ENCODE measurements at regions not wholly inside any gene's neighbourhood (a gene's known extent, or its start where the extent isn't known, plus 50 kb on each side); places are given as distances from the start of the nearest gene placed in this dataset.

GRCh38 chr4:12791536-12791935 lies 692.6 kb downstream of the RAB28 start:
- no peak for DNase-seq

- no peak for DNase-seq
These were observed 696.9 kb downstream of the RAB28 start for GRCh38 chr4:12787261-12787660.

DNA sequence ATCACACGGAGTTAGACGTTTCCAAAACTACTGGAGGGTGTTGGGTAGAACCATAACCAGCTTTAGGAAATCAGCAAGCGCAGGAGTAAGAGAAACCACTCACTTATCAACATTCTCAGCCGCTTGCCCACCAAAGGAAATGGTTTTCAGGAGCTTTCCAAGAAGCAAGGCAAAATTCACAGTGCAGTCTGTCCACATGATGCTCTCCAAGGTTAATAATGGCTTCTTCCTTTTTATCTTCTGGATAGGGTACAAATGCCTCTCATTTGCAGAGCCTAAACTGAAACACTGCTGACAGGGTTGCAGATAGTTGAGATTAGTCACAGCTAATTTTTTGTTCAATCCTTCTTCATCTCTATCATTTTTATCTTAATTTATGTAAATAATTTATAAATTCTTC lies 705.4 kb downstream of the RAB28 start:
- no peak for DNase-seq

GRCh38 chr4:12778191-12778590 lies 705.9 kb downstream of the RAB28 start:
- DNase-seq, result no peak

- no peak for DNase-seq
These were observed 713.8 kb downstream of the RAB28 start for GRCh38 chr4:12770351-12770750.

GRCh38 chr4:12761694-12762093 lies 722.4 kb downstream of the RAB28 start:
- DNase-seq, result no peak

- DNase-seq, result no peak
These were observed 737.0 kb downstream of the RAB28 start for GRCh38 chr4:12747154-12747553.

GRCh38 chr4:12746221-12746620 lies 737.9 kb downstream of the RAB28 start:
- no peak for DNase-seq

GRCh38 chr4:12734586-12734985 lies 749.6 kb downstream of the RAB28 start:
- no peak for DNase-seq

GRCh38 chr4:12729384-12729783 lies 754.8 kb downstream of the RAB28 start:
- DNase-seq, result no peak

- DNase-seq, result no peak
These were observed 759.6 kb downstream of the RAB28 start for GRCh38 chr4:12724510-12724909.

- no peak for DNase-seq
These were observed 760.2 kb downstream of the RAB28 start for GRCh38 chr4:12723849-12724447.

GRCh38 chr4:12716896-12717295 lies 767.2 kb downstream of the RAB28 start:
- DNase-seq, result no peak

GRCh38 chr4:12712648-12713339 lies 771.3 kb downstream of the RAB28 start:
- no peak for DNase-seq

DNA sequence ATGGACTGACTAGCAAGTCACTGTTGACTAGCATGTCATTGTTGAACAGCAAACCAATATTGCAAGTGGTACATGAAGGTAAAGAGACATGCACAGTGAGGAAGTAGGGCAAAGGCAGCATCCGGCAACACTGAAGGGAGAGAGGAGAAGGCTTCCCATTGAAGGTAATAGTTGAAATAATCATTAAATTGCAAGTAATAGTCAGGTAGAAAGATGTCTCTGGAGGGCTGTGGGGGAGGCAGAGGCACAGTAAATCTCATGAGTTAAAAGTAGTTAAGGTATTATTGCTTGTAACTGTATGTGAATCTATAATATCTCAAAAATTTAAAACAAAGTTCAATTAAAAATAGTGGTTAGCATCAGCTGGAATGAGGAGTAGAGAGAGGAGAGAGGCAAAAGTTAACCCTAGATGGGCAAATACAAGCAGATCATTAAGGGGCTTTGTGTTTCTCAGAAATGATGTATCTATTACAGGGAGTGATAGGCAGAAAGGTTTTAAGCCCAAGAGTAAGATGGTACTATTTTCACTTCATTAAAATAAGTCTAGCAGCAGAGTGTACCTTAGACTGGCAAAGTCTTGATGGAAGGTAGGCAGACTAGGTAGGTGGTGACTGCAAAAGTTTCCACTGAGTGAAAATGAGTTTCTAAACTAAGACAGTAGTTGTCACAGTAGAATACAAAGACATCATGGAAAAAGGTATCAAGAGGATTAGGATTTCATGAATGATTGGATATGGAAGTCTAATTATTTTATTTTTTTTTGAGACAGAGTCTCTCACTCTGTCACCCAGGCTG lies 776.6 kb downstream of the RAB28 start:
- DNase-seq, result no peak

DNA sequence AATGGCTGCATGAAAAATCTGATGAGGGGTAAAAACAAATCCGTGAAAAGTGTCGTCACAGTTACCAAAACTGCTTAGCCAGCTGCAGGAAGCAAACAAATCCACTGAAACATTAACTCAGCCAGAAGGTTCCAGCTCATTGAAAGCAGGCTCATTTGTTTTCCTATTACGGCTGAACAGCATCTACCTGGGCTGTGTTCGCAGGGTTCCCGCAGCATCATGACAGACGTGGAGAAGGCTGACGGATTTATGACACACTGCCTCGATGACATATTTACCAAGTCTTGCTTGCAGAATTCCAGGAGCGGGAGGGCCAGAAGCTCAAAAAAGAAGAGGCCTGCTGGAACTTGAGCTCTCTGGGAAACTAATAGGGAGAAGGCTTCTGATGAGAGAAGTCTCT lies 781.1 kb downstream of the RAB28 start:
- DNase-seq, result no peak

- DNase-seq, result no peak
These were observed 782.8 kb downstream of the RAB28 start for GRCh38 chr4:12701384-12701783.

- no peak for DNase-seq
These were observed 786.2 kb downstream of the RAB28 start for GRCh38 chr4:12697970-12698369.

- DNase-seq, result no peak
These were observed 791.3 kb downstream of the RAB28 start for GRCh38 chr4:12692815-12693214.

DNA sequence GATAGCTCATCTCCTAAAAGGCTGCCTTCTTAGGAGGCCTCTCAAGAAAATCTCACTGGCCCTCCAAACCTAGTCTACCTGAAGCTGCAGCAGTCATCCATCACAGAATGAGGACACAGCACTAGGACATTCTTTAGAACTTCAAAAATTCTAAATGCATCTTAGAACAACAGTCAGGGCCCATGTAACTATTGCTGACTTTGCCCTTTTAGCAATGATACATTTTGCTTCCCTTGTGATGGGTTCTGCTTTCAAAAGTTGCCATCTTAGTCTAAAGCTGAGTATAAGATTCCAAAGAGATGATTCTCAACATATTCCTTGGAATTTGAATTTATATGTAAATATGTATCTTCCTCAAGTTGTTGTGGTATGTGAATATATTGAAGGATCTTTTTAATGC lies 793.0 kb downstream of the RAB28 start:
- no peak for DNase-seq

GRCh38 chr4:12689457-12689856 lies 794.7 kb downstream of the RAB28 start:
- no peak for DNase-seq

GRCh38 chr4:12679217-12679616 lies 804.9 kb downstream of the RAB28 start:
- no peak for DNase-seq

- DNase-seq, result no peak
These were observed 810.0 kb downstream of the RAB28 start for GRCh38 chr4:12674184-12674583.

- DNase-seq, result no peak
These were observed 811.8 kb downstream of the RAB28 start for GRCh38 chr4:12672303-12672702.
